MCF 10A (cell line): ENCODE measurements at regions not wholly inside any gene's neighbourhood (a gene's known extent, or its start where the extent isn't known, plus 50 kb on each side); places are given as distances from the start of the nearest gene placed in this dataset.
"Not testable (repeated sequence)": the region's sequence is repeated elsewhere in the genome, so short reads cannot be mapped to it uniquely, and the experiment has no call there.

Experiments
- BruUV-seq: library from RNA; stranded (reverse); fragments of 400-500 nt; replicated peaks from 2 replicates; lab custom pipeline; 2021; lab: Mats Ljungman, UMichigan
- CTCF ChIA-PET: fragments of 300-600 bp; sonication (Branson Sonifier 250); formaldehyde crosslinking; extraction: SDS; loops from one replicate; lab custom pipeline; 2021; ENCODE audit warnings: antibody characterized with exemption, inconsistent platforms; lab: Yijun Ruan, JAX
- POLR2A ChIA-PET: fragments of 300-600, 350-650 bp; sonication (Branson Sonifier 250); formaldehyde crosslinking; extraction: SDS; loops from one replicate; lab custom pipeline; 2020; ENCODE audit warnings: antibody characterized with exemption, inconsistent platforms; lab: Yijun Ruan, JAX
- DNase-seq: peaks from one replicate; pipeline ENCODE4 v3.0.0-alpha.2; 2018; ENCODE audit not compliant: unreplicated experiment
- H3K27ac Mint-ChIP-seq: one replicate; pipeline ENCODE4 v1.8.0; 2022; ENCODE audit warnings: mild to moderate bottlenecking, low read depth, mixed read lengths; ENCODE audit not compliant: unreplicated experiment
- H3K27me3 Mint-ChIP-seq: one replicate; pipeline ENCODE4 v1.8.0; 2022; ENCODE audit warnings: mixed read lengths; ENCODE audit not compliant: insufficient read depth, unreplicated experiment
- H3K36me3 Mint-ChIP-seq: one replicate; pipeline ENCODE4 v1.8.0; 2022; ENCODE audit warnings: mild to moderate bottlenecking, moderate library complexity, mixed read lengths; ENCODE audit not compliant: insufficient read depth, unreplicated experiment
- H3K4me1 Mint-ChIP-seq: one replicate; pipeline ENCODE4 v1.8.0; 2022; ENCODE audit warnings: mixed read lengths; ENCODE audit not compliant: insufficient read depth, unreplicated experiment
- H3K4me3 Mint-ChIP-seq: one replicate; pipeline ENCODE4 v1.8.0; 2022; ENCODE audit warnings: mild to moderate bottlenecking, moderate library complexity, mixed read lengths; ENCODE audit not compliant: unreplicated experiment
- H3K9me3 Mint-ChIP-seq: one replicate; pipeline ENCODE4 v1.8.0; 2022; ENCODE audit warnings: mixed read lengths; ENCODE audit not compliant: unreplicated experiment
- intact Hi-C: fragments of 100-400 bp; cut with micrococcal nuclease; formaldehyde crosslinking; loops from 2 replicates; pipeline ENCODE4 v1.14.1; 2022
- TF ChIP-seq, protein P1 (sequence below): fragments of 200-600 bp; IDR thresholded peaks from one replicate; pipeline ENCODE4 v1.8.0; 2022; ENCODE audit warnings: antibody characterized with exemption, mild to moderate bottlenecking; ENCODE audit not compliant: unreplicated experiment

DNA sequence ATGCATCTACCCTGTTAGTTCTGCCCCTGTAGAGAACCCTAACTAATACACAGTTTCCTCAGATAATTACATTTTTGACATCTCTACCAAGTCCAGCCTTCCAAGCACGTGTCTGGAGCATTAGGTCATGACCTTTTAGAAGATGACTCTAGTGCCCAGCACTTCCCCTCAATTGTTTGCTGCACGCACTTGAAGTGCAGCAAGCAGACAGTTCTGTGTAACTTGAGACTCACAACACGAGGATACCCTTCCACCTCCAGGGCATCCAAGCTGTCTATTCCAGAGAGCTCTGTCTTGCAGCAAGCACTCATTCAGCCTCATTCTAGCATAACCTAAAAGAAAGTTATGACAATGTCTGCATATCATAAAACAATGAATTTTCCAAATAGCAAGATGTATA lies 1410.5 kb upstream of the CDH18 start:
- BruUV-seq, result no TSS peak
- no peaks in the 10 kb centered on the region for H3K9me3 Mint-ChIP-seq
- H3K27me3 Mint-ChIP-seq, result no peaks in the 10 kb centered on the region
- DNase-seq, result peak; percentile 17
- H3K4me3 Mint-ChIP-seq, result no peak overlapping the region
- ChIA-PET POLR2A (no interaction called here), CTCF (no interaction called here)
- H3K27ac Mint-ChIP-seq, result no peak overlapping the region
- H3K4me1 Mint-ChIP-seq, result no peaks in the 10 kb centered on the region
- intact Hi-C loops, result no loop called here
- H3K36me3 Mint-ChIP-seq, result no peaks in the 10 kb centered on the region
- TF ChIP-seq, protein P1, sequence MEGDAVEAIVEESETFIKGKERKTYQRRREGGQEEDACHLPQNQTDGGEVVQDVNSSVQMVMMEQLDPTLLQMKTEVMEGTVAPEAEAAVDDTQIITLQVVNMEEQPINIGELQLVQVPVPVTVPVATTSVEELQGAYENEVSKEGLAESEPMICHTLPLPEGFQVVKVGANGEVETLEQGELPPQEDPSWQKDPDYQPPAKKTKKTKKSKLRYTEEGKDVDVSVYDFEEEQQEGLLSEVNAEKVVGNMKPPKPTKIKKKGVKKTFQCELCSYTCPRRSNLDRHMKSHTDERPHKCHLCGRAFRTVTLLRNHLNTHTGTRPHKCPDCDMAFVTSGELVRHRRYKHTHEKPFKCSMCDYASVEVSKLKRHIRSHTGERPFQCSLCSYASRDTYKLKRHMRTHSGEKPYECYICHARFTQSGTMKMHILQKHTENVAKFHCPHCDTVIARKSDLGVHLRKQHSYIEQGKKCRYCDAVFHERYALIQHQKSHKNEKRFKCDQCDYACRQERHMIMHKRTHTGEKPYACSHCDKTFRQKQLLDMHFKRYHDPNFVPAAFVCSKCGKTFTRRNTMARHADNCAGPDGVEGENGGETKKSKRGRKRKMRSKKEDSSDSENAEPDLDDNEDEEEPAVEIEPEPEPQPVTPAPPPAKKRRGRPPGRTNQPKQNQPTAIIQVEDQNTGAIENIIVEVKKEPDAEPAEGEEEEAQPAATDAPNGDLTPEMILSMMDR, result no peak

DNA sequence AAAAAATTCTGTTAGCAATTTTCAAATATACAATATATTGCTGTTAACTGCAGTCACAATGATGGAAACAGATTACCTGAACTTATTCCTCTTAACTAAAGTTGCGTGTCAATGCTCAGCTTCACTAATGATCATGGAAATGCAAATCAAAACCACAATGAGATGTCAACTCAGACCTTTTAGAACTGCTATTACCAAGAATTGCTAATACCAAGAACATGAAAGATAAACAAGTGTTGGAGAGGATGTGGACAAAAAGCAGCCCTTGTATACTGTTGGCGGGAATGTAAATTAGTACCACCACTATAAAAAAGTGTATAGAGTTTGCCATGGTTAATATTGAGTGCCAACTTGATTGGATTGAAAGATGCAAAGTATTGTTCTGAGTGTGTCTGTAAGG lies 1409.7 kb upstream of the CDH18 start:
- no TSS peak for BruUV-seq
- CTCF ChIA-PET, result interaction anchor here (0.5 to 0.6 kb wide), 2 partner anchors 51 to 61 kb away, joined by 3 read pairs; no protein-coding TSS in a partner anchor
- POLR2A ChIA-PET, result no interaction called here
- TF ChIP-seq, protein P1, result no peak
- intact Hi-C loops, result no loop called here
- H3K27ac Mint-ChIP-seq, result no peak overlapping the region
- no peaks in the 10 kb centered on the region for H3K9me3 Mint-ChIP-seq
- no peak for DNase-seq
- H3K4me1 Mint-ChIP-seq, result no peaks in the 10 kb centered on the region
- H3K4me3 Mint-ChIP-seq, result no peak overlapping the region
- no peaks in the 10 kb centered on the region for H3K36me3 Mint-ChIP-seq
- H3K27me3 Mint-ChIP-seq, result no peaks in the 10 kb centered on the region

DNA sequence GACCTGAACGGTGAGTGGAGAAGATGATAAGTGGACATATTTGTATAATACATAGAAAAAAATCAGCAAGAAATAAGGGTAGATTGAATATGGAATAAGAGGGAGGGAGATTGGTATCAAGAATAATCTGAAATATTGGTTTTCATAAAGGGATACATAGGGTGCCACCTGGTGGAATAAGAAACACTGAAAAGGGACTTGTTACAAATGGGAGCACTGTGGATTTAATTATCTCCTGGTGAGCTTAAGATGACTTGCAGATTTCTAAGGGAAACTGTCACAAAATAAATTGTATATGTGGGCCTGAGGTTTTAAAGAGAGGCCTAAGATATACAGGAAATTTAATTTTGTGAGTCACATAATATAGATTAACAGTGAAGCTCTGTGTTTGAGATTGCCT lies 1403.5 kb upstream of the CDH18 start:
- peaks cover 6% of the 10 kb centered on the region for H3K4me1 Mint-ChIP-seq
- CTCF ChIA-PET, result interaction anchor here (0.6 to 1.0 kb wide), 3 partner anchors 10 to 701 kb away, joined by 3 read pairs; no protein-coding TSS in a partner anchor
- no peaks in the 10 kb centered on the region for H3K27me3 Mint-ChIP-seq
- H3K36me3 Mint-ChIP-seq, result no peaks in the 10 kb centered on the region
- no peak overlapping the region for H3K27ac Mint-ChIP-seq
- TF ChIP-seq, protein P1, result peak; percentile 15
- peak; percentile 49 for DNase-seq
- no peaks in the 10 kb centered on the region for H3K9me3 Mint-ChIP-seq
- intact Hi-C loops, result loop anchor here (1.0 kb wide), 1 partner anchor 419 kb away; no protein-coding TSS in a partner anchor
- no TSS peak for BruUV-seq
- POLR2A ChIA-PET, result no interaction called here
- H3K4me3 Mint-ChIP-seq, result no peak overlapping the region

DNA sequence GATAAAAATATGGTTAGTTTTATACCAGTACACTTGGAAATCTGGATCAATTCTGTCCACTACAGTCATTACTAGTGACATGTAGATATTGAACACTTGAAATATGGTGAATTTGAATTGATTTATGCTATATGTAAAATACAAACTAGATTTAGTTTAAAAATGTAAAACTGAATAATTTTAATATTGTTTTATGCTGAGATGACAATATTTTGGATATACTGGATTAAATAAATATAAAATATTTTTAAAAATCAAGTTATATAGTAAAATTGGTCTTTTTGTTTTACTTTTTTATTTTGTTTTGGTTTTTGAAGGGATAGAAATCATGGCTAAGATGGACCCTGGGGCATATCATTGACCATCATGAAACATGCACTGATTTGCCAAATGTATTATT lies 1372.8 kb upstream of the CDH18 start:
- H3K27me3 Mint-ChIP-seq, H3K36me3 Mint-ChIP-seq, POLR2A ChIA-PET, H3K4me3 Mint-ChIP-seq, intact Hi-C loops, H3K4me1 Mint-ChIP-seq, DNase-seq, H3K9me3 Mint-ChIP-seq, H3K27ac Mint-ChIP-seq, BruUV-seq, CTCF ChIA-PET: not testable (repeated sequence)

DNA sequence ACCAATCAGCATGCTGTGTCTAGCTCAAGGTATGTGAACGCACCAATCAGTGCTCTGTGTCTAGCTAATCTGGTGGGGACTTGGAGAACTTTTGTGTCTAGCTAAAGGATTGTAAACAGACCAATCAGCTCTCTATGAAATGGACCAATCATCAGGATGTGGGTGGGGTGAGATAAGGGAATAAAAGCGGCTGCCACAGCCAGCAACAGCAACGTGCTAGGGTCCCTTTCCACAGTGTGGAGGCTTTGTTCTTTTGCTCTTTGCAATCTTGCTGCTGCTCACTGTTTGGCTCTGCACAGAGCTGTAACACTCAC lies 1353.9 kb upstream of the CDH18 start:
- CTCF ChIA-PET, H3K36me3 Mint-ChIP-seq, H3K27me3 Mint-ChIP-seq, DNase-seq, POLR2A ChIA-PET, H3K4me1 Mint-ChIP-seq, H3K9me3 Mint-ChIP-seq, intact Hi-C loops, BruUV-seq, H3K27ac Mint-ChIP-seq, H3K4me3 Mint-ChIP-seq: not testable (repeated sequence)

DNA sequence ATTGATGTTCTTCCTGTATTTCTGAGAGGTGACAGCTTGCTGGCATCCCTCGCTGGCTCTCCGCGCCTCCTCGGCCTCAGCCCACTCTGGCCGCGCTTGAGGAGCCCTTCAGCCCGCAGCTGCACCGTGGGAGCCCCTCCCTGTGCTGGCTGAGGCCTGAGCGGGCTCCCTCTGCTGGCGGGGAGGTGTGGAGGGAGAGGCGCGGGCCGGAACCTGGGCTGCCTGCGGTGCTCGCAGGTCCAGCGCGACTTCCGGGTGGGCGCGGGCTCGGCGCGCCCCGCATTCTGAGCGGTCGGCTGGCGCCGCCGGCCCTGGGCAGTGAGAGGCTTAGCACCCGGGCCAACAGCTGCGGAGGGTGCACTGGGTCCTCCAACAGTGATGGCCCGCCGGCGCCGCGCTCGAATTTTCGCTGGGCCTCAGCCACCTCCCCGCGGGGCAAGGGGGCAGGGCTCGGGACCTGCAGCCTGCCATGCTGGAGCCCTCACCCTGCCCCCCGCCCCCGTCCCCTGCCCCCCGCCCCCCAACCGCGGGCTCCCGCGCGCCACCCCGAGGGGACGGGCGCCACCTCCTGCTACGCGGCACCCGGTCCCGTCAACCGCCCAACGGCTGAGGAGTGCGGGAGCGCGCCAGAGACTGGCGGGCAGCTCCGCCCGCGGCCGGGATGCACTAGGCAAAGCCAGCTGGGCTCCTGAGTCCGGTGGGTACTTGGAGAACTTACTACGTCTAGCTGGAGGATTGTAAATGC lies 1353.4 kb upstream of the CDH18 start:
- H3K9me3 Mint-ChIP-seq, H3K27me3 Mint-ChIP-seq, H3K27ac Mint-ChIP-seq, H3K4me3 Mint-ChIP-seq, DNase-seq, POLR2A ChIA-PET, CTCF ChIA-PET, BruUV-seq, H3K36me3 Mint-ChIP-seq, intact Hi-C loops, H3K4me1 Mint-ChIP-seq: not testable (repeated sequence)

DNA sequence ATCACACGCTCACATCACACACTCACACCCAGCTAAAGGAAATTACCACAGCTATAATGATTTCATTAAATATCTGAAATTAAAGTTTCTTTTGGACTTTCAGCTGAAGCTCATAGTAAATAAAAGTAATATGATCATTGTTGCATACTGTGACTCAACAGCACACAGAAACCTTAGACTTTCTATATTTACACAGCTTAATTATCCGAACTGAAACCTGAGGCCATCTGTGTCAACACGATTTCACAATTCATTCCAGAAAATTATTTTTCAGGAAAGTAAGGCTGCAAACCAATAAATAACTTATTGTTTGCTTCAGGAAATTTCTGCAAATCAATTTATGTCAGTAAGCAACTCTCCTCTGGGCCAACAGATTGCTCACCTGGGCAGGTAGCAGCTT lies 1352.2 kb upstream of the CDH18 start:
- H3K9me3 Mint-ChIP-seq, H3K4me3 Mint-ChIP-seq, BruUV-seq, H3K36me3 Mint-ChIP-seq, CTCF ChIA-PET, intact Hi-C loops, H3K27ac Mint-ChIP-seq, H3K4me1 Mint-ChIP-seq, POLR2A ChIA-PET, H3K27me3 Mint-ChIP-seq: not testable (repeated sequence)
- peak; percentile 32 for DNase-seq
